Uterus (tissue), 2 donors: ENCODE measurements at regions not wholly inside any gene's neighbourhood (a gene's known extent, or its start where the extent isn't known, plus 50 kb on each side); places are given as distances from the start of the nearest gene placed in this dataset.

Experiments used
- CTCF ChIP-seq, 4 experiments: fragments of 200-600 bp in 2 of 4; fragments of 450-650 bp in 2 of 4; sonication (generic) in 2 of 4; IDR thresholded peaks; one replicate each; pipeline ENCODE4 v1.5.1; 2016 to 2019; ENCODE audit warnings: antibody characterized with exemption in 4 of 4, mild to moderate bottlenecking in 2 of 4, moderate library complexity in 1 of 4
- POLR2A ChIP-seq, 2 donors: fragments of 450-650 bp; IDR thresholded peaks; one replicate each; pipeline ENCODE4 v1.6.1; 2016; ENCODE audit warnings: antibody characterized with exemption in 2 of 2, mild to moderate bottlenecking in 1 of 2, moderate library complexity in 1 of 2

GRCh38 chr18:22539051-22539765, 121.5 kb upstream of the CTAGE1 start:
- TF ChIP-seq POLR2A (IDR thresholded peaks at IDR 0.05), result no peak
- TF ChIP-seq CTCF (IDR thresholded peaks at IDR 0.05), result no peak
